Calu3 (cell line): ENCODE measurements at regions not wholly inside any gene's neighbourhood (a gene's known extent, or its start where the extent isn't known, plus 50 kb on each side); places are given as distances from the start of the nearest gene placed in this dataset.
"Not testable (repeated sequence)": the region's sequence is repeated elsewhere in the genome, so short reads cannot be mapped to it uniquely, and the experiment has no call there.

ENCODE experiments used
- BruUV-seq: library from RNA; stranded (reverse); fragments of 400-500 nt; replicated peaks from 2 replicates; lab custom pipeline; 2021; lab: Mats Ljungman, UMichigan
- CTCF ChIA-PET: fragments of 300-600 bp; sonication (Branson Sonifier 250); formaldehyde crosslinking; loops from one replicate; lab custom pipeline; 2022; ENCODE audit warnings: antibody characterized with exemption; lab: Charles Lee
- DNase-seq: peaks from one replicate; pipeline ENCODE4 v3.0.0; 2022
- H3K27ac Mint-ChIP-seq: one replicate; pipeline ENCODE4 v1.8.0; 2022; ENCODE audit warnings: mixed read lengths; ENCODE audit not compliant: unreplicated experiment
- H3K27me3 Mint-ChIP-seq: one replicate; pipeline ENCODE4 v1.8.0; 2022; ENCODE audit warnings: mixed read lengths; ENCODE audit not compliant: unreplicated experiment
- H3K36me3 Mint-ChIP-seq: one replicate; pipeline ENCODE4 v1.8.0; 2022; ENCODE audit warnings: mild to moderate bottlenecking, moderate library complexity, mixed read lengths; ENCODE audit not compliant: insufficient read depth, unreplicated experiment
- H3K4me1 Mint-ChIP-seq: one replicate; pipeline ENCODE4 v1.8.0; 2022; ENCODE audit warnings: mild to moderate bottlenecking, low read depth, mixed read lengths; ENCODE audit not compliant: unreplicated experiment
- H3K4me3 Mint-ChIP-seq: one replicate; pipeline ENCODE4 v1.8.0; 2022; ENCODE audit warnings: mild to moderate bottlenecking, low read depth, moderate library complexity, mixed read lengths; ENCODE audit not compliant: unreplicated experiment
- H3K9me3 Mint-ChIP-seq: one replicate; pipeline ENCODE4 v1.8.0; 2022; ENCODE audit warnings: low read depth, mixed read lengths; ENCODE audit not compliant: unreplicated experiment
- CTCF ChIP-seq: fragments of 200-600 bp; IDR thresholded peaks from one replicate; pipeline ENCODE4 v1.8.0; 2022; ENCODE audit warnings: antibody characterized with exemption; ENCODE audit not compliant: unreplicated experiment
- intact Hi-C: fragments of 100-400 bp; cut with micrococcal nuclease; formaldehyde crosslinking; loops from one replicate; pipeline ENCODE4 v1.10.0; 2022; ENCODE audit not compliant: unreplicated experiment

- no peaks in the 10 kb centered on the region for H3K36me3 Mint-ChIP-seq
- H3K4me3 Mint-ChIP-seq = no peak overlapping the region
- H3K27ac Mint-ChIP-seq = no peak overlapping the region
- H3K27me3 Mint-ChIP-seq = no peaks in the 10 kb centered on the region
- no peaks in the 10 kb centered on the region for H3K9me3 Mint-ChIP-seq
- intact Hi-C loops = loop anchor here (1.0 to 5.0 kb wide), 3 partner anchors 166 to 795 kb away; no protein-coding TSS in a partner anchor
- CTCF ChIA-PET = interaction anchor here (1.0 to 1.8 kb wide), 7 partner anchors 24 to 800 kb away, joined by 3 to 12 read pairs (median 4); partner anchors contain the start of gene COL12A1
- H3K4me1 Mint-ChIP-seq = peaks cover 9% of the 10 kb centered on the region
- no TSS peak for BruUV-seq
- no peak for DNase-seq
- no peak for TF ChIP-seq CTCF
Measured at GRCh38 chr6:74408844-74409243, 712.8 kb downstream of the CD109 start.

- Mint-ChIP-seq H3K9me3 (peaks cover 2% of the 10 kb centered on the region), H3K4me3 (no peak overlapping the region), H3K36me3 (no peaks in the 10 kb centered on the region), H3K27ac (no peak overlapping the region), H3K27me3 (no peaks in the 10 kb centered on the region), H3K4me1 (no peaks in the 10 kb centered on the region)
- CTCF ChIA-PET = interaction anchor here (0.6 kb wide), 1 partner anchor 362 kb away, joined by 3 read pairs; no protein-coding TSS in a partner anchor
- DNase-seq = no peak
- no peak for TF ChIP-seq CTCF
- no TSS peak for BruUV-seq
- intact Hi-C loops = no loop called here
Measured at GRCh38 chr6:74404366-74404765, 708.4 kb downstream of the CD109 start.

GRCh38 chr6:74402781-74403180 is 706.8 kb downstream of the CD109 start:
- peaks cover 2% of the 10 kb centered on the region for H3K9me3 Mint-ChIP-seq
- BruUV-seq = no TSS peak
- intact Hi-C loops = no loop called here
- no peaks in the 10 kb centered on the region for H3K36me3 Mint-ChIP-seq
- CTCF ChIA-PET = no interaction called here
- H3K4me3 Mint-ChIP-seq = no peak overlapping the region
- no peaks in the 10 kb centered on the region for H3K27me3 Mint-ChIP-seq
- TF ChIP-seq CTCF = no peak
- H3K27ac Mint-ChIP-seq = no peak overlapping the region
- no peaks in the 10 kb centered on the region for H3K4me1 Mint-ChIP-seq
- DNase-seq = no peak

GRCh38 chr6:74378437-74378836 is 682.4 kb downstream of the CD109 start:
- BruUV-seq, CTCF ChIA-PET, H3K4me3 Mint-ChIP-seq, H3K36me3 Mint-ChIP-seq, intact Hi-C loops, H3K27me3 Mint-ChIP-seq, H3K4me1 Mint-ChIP-seq, H3K27ac Mint-ChIP-seq, H3K9me3 Mint-ChIP-seq, DNase-seq: not testable (repeated sequence)

- Mint-ChIP-seq H3K4me3 (no peak overlapping the region), H3K36me3 (no peaks in the 10 kb centered on the region), H3K27me3 (no peaks in the 10 kb centered on the region), H3K9me3 (no peaks in the 10 kb centered on the region), H3K27ac (no peak overlapping the region), H3K4me1 (no peaks in the 10 kb centered on the region)
- no peak for DNase-seq
- no peak for TF ChIP-seq CTCF
- intact Hi-C loops = no loop called here
- CTCF ChIA-PET = no interaction called here
- BruUV-seq = no TSS peak
Measured at GRCh38 chr6:74369556-74369993, 673.6 kb downstream of the CD109 start.
